HEK293T (cell line): ENCODE measurements at regions not wholly inside any gene's neighbourhood (a gene's known extent, or its start where the extent isn't known, plus 50 kb on each side); places are given as distances from the start of the nearest gene placed in this dataset.

Experiments used
- CTCF ChIA-PET: fragments of 350-600 bp; formaldehyde crosslinking; extraction: SDS; loops from one replicate; lab custom pipeline; 2021; ENCODE audit warnings: antibody characterized with exemption, inconsistent platforms; lab: Yijun Ruan, JAX
- POLR2A ChIA-PET: fragments of 350-600 bp; formaldehyde crosslinking; extraction: SDS; loops from one replicate; lab custom pipeline; 2020; ENCODE audit warnings: antibody characterized with exemption, inconsistent platforms; lab: Yijun Ruan, JAX
- DNase-seq: peaks from one replicate; pipeline ENCODE4 v3.0.0; 2012; ENCODE audit warnings: mixed read lengths; ENCODE audit errors: extremely low spot score
- ARNT ChIP-seq: fragments of 450-650 bp; IDR thresholded peaks from 2 replicates; pipeline ENCODE4 v1.6.1; 2017; ENCODE audit warnings: mild to moderate bottlenecking
- BHLHE40 ChIP-seq: fragments of 450-650 bp; IDR thresholded peaks from 2 replicates; pipeline ENCODE4 v1.6.1; 2016; ENCODE audit warnings: mild to moderate bottlenecking, moderate library complexity, borderline replicate concordance
- CTBP1 ChIP-seq: fragments of 450-650 bp; IDR thresholded peaks from 2 replicates; pipeline ENCODE4 v1.6.1; 2016; ENCODE audit warnings: borderline replicate concordance
- ELF4 ChIP-seq: fragments of 450-650 bp; IDR thresholded peaks from 2 replicates; pipeline ENCODE4 v1.6.1; 2017; ENCODE audit warnings: antibody characterized with exemption
- FOXA1 ChIP-seq: fragments of 450-650 bp; IDR thresholded peaks from 2 replicates; pipeline ENCODE4 v1.6.1; 2016; ENCODE audit warnings: mild to moderate bottlenecking
- FOXK2 ChIP-seq: fragments of 450-650 bp; IDR thresholded peaks from 2 replicates; pipeline ENCODE4 v1.6.1; 2016; ENCODE audit warnings: mild to moderate bottlenecking
- FOXM1 ChIP-seq: fragments of 450-650 bp; IDR thresholded peaks from 2 replicates; pipeline ENCODE4 v1.6.1; 2017; ENCODE audit warnings: mild to moderate bottlenecking, borderline replicate concordance
- HDGF ChIP-seq: fragments of 450-650 bp; IDR thresholded peaks from 2 replicates; pipeline ENCODE4 v1.6.1; 2017; ENCODE audit warnings: antibody characterized with exemption, borderline replicate concordance
- L3MBTL2 ChIP-seq: fragments of 450-650 bp; conservative IDR thresholded peaks from 2 replicates; pipeline ENCODE4 v1.6.1; 2016; ENCODE audit warnings: mild to moderate bottlenecking
- LEF1 ChIP-seq: fragments of 450-650 bp; IDR thresholded peaks from 2 replicates; pipeline ENCODE4 v1.6.1; 2017; ENCODE audit warnings: mild to moderate bottlenecking, borderline replicate concordance
- NFRKB ChIP-seq: fragments of 450-650 bp; IDR thresholded peaks from 2 replicates; pipeline ENCODE4 v1.6.1; 2016; ENCODE audit warnings: mild to moderate bottlenecking, moderate library complexity
- SP1 ChIP-seq: fragments of 450-650 bp; IDR thresholded peaks from 2 replicates; pipeline ENCODE4 v1.6.1; 2017
- SUZ12 ChIP-seq: fragments of 450-650 bp; IDR thresholded peaks from 2 replicates; pipeline ENCODE4 v1.6.1; 2016; ENCODE audit warnings: mild to moderate bottlenecking
- TARDBP ChIP-seq: fragments of 450-650 bp; IDR thresholded peaks from 2 replicates; pipeline ENCODE4 v1.6.1; 2016
- ZNF384 ChIP-seq: fragments of 450-650 bp; IDR thresholded peaks from 2 replicates; pipeline ENCODE4 v1.6.1; 2016
- TF ChIP-seq, protein P1 (sequence below): fragments of 450-650 bp; IDR thresholded peaks from 2 replicates; pipeline ENCODE4 v1.6.1; 2016

- CTCF ChIA-PET, result no interaction called here
- TF ChIP-seq HDGF, result no peak
- TF ChIP-seq ELF4, result no peak
- TF ChIP-seq LEF1, result no peak
- TF ChIP-seq FOXK2, result no peak
- no peak for TF ChIP-seq SP1
- TF ChIP-seq, protein P1, sequence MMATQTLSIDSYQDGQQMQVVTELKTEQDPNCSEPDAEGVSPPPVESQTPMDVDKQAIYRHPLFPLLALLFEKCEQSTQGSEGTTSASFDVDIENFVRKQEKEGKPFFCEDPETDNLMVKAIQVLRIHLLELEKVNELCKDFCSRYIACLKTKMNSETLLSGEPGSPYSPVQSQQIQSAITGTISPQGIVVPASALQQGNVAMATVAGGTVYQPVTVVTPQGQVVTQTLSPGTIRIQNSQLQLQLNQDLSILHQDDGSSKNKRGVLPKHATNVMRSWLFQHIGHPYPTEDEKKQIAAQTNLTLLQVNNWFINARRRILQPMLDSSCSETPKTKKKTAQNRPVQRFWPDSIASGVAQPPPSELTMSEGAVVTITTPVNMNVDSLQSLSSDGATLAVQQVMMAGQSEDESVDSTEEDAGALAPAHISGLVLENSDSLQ, result no peak
- no peak for TF ChIP-seq ARNT
- no peak for TF ChIP-seq FOXM1
- TF ChIP-seq ZNF384, result no peak
- TF ChIP-seq L3MBTL2, result no peak
- TF ChIP-seq CTBP1, result no peak
- TF ChIP-seq NFRKB, result no peak
- no peak for TF ChIP-seq SUZ12
- no peak for TF ChIP-seq BHLHE40
- no peak for TF ChIP-seq FOXA1
- TF ChIP-seq TARDBP, result no peak
- POLR2A ChIA-PET, result no interaction called here
- no peak for DNase-seq
These were observed 211.1 kb downstream of the LRATD1 start for GRCh38 chr2:14843507-14844204.

GRCh38 chr2:14855751-14856150 lies 223.2 kb downstream of the LRATD1 start:
- TF ChIP-seq BHLHE40 (no peak), FOXM1 (no peak), LEF1 (no peak), ELF4 (no peak), SP1 (no peak), ARNT (no peak), ZNF384 (no peak), FOXK2 (no peak), HDGF (no peak), NFRKB (no peak), SUZ12 (no peak), FOXA1 (no peak), L3MBTL2 (no peak), CTBP1 (no peak), TARDBP (no peak)
- TF ChIP-seq, protein P1, result no peak
- CTCF ChIA-PET, result no interaction called here
- POLR2A ChIA-PET, result no interaction called here
- no peak for DNase-seq

DNA sequence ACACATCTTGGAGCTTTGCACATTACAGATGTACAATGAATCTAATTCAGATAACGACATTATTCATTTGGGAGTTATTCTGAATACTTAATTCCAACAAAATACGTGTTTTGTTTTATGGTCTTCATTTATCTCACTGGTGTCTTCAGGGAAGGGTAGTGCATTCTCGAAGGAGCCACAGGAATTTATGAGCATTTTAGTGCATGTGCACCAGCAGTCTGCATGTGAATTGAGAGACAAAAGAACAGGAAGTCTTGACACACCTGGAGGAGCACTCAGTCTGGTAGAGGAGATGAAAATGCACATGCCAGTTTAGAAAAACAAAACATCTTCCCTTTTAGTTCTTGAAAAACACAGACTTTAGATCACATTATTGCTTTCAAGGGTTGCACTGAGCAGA lies 228.7 kb downstream of the LRATD1 start:
- ChIA-PET CTCF (no interaction called here), POLR2A (no interaction called here)
- no peak for DNase-seq
- no peak for TF ChIP-seq SUZ12
- TF ChIP-seq TARDBP, result no peak
- TF ChIP-seq BHLHE40, result no peak
- TF ChIP-seq FOXM1, result no peak
- no peak for TF ChIP-seq L3MBTL2
- TF ChIP-seq ZNF384, result no peak
- no peak for TF ChIP-seq SP1
- no peak for TF ChIP-seq FOXA1
- no peak for TF ChIP-seq FOXK2
- TF ChIP-seq CTBP1, result no peak
- no peak for TF ChIP-seq ELF4
- TF ChIP-seq LEF1, result no peak
- TF ChIP-seq HDGF, result no peak
- no peak for TF ChIP-seq NFRKB

GRCh38 chr2:14866736-14867352 lies 234.3 kb downstream of the LRATD1 start:
- DNase-seq, result no peak
- POLR2A ChIA-PET, result no interaction called here
- CTCF ChIA-PET, result no interaction called here
- TF ChIP-seq ELF4 (no peak), ZNF384 (no peak), FOXK2 (no peak)

GRCh38 chr2:14867853-14868252 lies 235.3 kb downstream of the LRATD1 start:
- POLR2A ChIA-PET, result no interaction called here
- no peak for TF ChIP-seq FOXA1
- no peak for TF ChIP-seq L3MBTL2
- TF ChIP-seq ZNF384, result no peak
- TF ChIP-seq ARNT, result no peak
- no peak for TF ChIP-seq FOXM1
- CTCF ChIA-PET, result no interaction called here
- DNase-seq, result no peak

DNA sequence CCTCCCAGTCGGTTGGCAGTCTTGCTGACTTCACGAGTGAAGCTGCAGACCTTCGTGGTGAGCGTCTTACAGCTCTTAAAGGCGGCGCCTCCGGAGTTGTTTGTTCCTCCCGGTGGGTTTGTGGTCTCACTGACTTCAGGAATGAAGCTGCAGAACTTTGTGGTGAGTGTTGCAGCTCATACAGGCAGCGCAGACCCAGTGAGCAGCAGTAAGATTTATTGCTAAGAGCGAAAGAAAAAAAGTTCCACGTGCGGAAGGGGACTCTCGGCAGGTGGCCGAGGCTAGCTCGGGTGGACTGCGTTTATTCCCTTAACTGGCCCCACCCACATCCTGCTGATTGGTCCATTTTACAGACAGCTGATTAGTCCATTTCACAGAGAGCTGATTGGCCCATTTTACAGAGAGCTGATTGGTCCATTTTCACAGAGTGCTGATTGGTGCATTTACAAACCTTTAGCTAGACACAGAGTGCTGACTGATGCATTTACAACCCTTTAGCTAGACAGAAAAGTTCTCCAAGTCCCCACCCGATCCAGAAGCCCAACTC lies 240.3 kb downstream of the LRATD1 start:
- ChIA-PET POLR2A (no interaction called here), CTCF (no interaction called here)
- DNase-seq, result no peak
- TF ChIP-seq, protein P1, result no peak
- TF ChIP-seq TARDBP (no peak), ZNF384 (no peak), BHLHE40 (no peak), FOXK2 (no peak), ELF4 (no peak), ARNT (no peak), CTBP1 (no peak), NFRKB (no peak), SUZ12 (no peak)
